DMS153 treated with DMSO at 0.1 percent for 48 hours (cell line): ENCODE measurements at regions not wholly inside any gene's neighbourhood (a gene's known extent, or its start where the extent isn't known, plus 50 kb on each side); places are given as distances from the start of the nearest gene placed in this dataset.
"Not testable (repeated sequence)": the region's sequence is repeated elsewhere in the genome, so short reads cannot be mapped to it uniquely, and the experiment has no call there.

ENCODE experiments used
- DNase-seq: peaks from one replicate; lab custom pipeline; 2025; ENCODE audit not compliant: unreplicated experiment; lab: John Stamatoyannopoulos, UW

- peak; percentile 1 for DNase-seq
Measured at GRCh38 chr14:100416921-100417860, 94.1 kb downstream of the SLC25A47 start.

GRCh38 chr14:100419856-100420255, 96.7 kb downstream of the SLC25A47 start:
- no peak for DNase-seq

- DNase-seq: no peak
Measured at GRCh38 chr14:100421756-100422470, 98.8 kb downstream of the SLC25A47 start.

- DNase-seq: no peak
Measured at GRCh38 chr14:100422556-100423316, 99.6 kb downstream of the SLC25A47 start.

GRCh38 chr14:100423317-100424010, 100.3 kb downstream of the SLC25A47 start:
- DNase-seq: no peak

- no peak for DNase-seq
Measured at GRCh38 chr14:100424504-100425428, 101.6 kb downstream of the SLC25A47 start.

- no peak for DNase-seq
Measured at GRCh38 chr14:100425429-100425827, 102.3 kb downstream of the SLC25A47 start.

- DNase-seq: no peak
Measured at GRCh38 chr14:100426314-100426713, 103.2 kb downstream of the SLC25A47 start.

GRCh38 chr14:100427166-100427565, 104.0 kb downstream of the SLC25A47 start:
- no peak for DNase-seq

- no peak for DNase-seq
Measured at GRCh38 chr14:100428727-100429126, 105.6 kb downstream of the SLC25A47 start.

GRCh38 chr14:100429537-100429936, 106.4 kb downstream of the SLC25A47 start:
- no peak for DNase-seq

- no peak for DNase-seq
Measured at GRCh38 chr14:100430571-100430970, 107.4 kb downstream of the SLC25A47 start.

- DNase-seq: not testable (repeated sequence)
Measured at GRCh38 chr14:100431461-100431860, 108.3 kb downstream of the SLC25A47 start.

- DNase-seq: no peak
Measured at GRCh38 chr14:100432652-100433427, 109.7 kb downstream of the SLC25A47 start.

- no peak for DNase-seq
Measured at GRCh38 chr14:100433428-100433814, 110.3 kb downstream of the SLC25A47 start.

- DNase-seq: no peak
Measured at GRCh38 chr14:100434033-100434601, 111.0 kb downstream of the SLC25A47 start.

GRCh38 chr14:100434911-100435438, 111.8 kb downstream of the SLC25A47 start:
- DNase-seq: no peak

- no peak for DNase-seq
Measured at GRCh38 chr14:100435459-100435858, 112.3 kb downstream of the SLC25A47 start.
